Endodermal cell (in vitro differentiated cells): ENCODE measurements at regions not wholly inside any gene's neighbourhood (a gene's known extent, or its start where the extent isn't known, plus 50 kb on each side); places are given as distances from the start of the nearest gene placed in this dataset.
"Not testable (repeated sequence)": the region's sequence is repeated elsewhere in the genome, so short reads cannot be mapped to it uniquely, and the experiment has no call there.

ENCODE experiments used
- DNase-seq: peaks from one replicate; pipeline ENCODE4 v3.0.0-alpha.2; 2017
- H3K27ac ChIP-seq: 2 replicates; pipeline ENCODE4 v1.5.1; 2013; ENCODE audit warnings: mild to moderate bottlenecking, low read depth, low read length, moderate library complexity
- H3K27me3 ChIP-seq: 2 replicates; pipeline ENCODE4 v1.6.1; 2013; ENCODE audit warnings: mild to moderate bottlenecking, low read length, moderate library complexity; ENCODE audit not compliant: insufficient read depth, control insufficient read depth, poor library complexity, severe bottlenecking
- H3K36me3 ChIP-seq: 2 replicates; pipeline ENCODE4 v1.7.0; 2013; ENCODE audit warnings: mild to moderate bottlenecking, low read length, moderate library complexity; ENCODE audit not compliant: control insufficient read depth, insufficient read depth
- H3K4me1 ChIP-seq: one replicate; pipeline ENCODE4 v1.7.0; 2013; ENCODE audit warnings: low read length; ENCODE audit not compliant: control insufficient read depth, insufficient read depth
- H3K4me3 ChIP-seq: 2 replicates; pipeline ENCODE4 v1.5.1; 2013; ENCODE audit warnings: mild to moderate bottlenecking, low read length, moderate library complexity
- H3K9ac ChIP-seq: 2 replicates; pipeline ENCODE4 v1.6.1; 2013; ENCODE audit warnings: mild to moderate bottlenecking, low read length, moderate library complexity; ENCODE audit not compliant: poor library complexity, severe bottlenecking; ENCODE audit errors: extremely low read depth
- H3K9me3 ChIP-seq: 2 replicates; pipeline ENCODE4 v1.6.1; 2013; ENCODE audit warnings: mild to moderate bottlenecking, low read length, moderate library complexity; ENCODE audit not compliant: control insufficient read depth
- H3K27ac Mint-ChIP-seq: 2 replicates; pipeline ENCODE4 v1.8.0; 2020; ENCODE audit warnings: mixed read lengths
- H3K27me3 Mint-ChIP-seq: 2 replicates; pipeline ENCODE4 v1.8.0; 2021; ENCODE audit warnings: mild to moderate bottlenecking, mixed read lengths; ENCODE audit not compliant: insufficient read depth
- H3K36me3 Mint-ChIP-seq: 2 replicates; pipeline ENCODE4 v1.8.0; 2020; ENCODE audit warnings: low read depth, mixed read lengths
- H3K4me1 Mint-ChIP-seq: 2 replicates; pipeline ENCODE4 v1.8.0; 2020; ENCODE audit warnings: mixed read lengths
- H3K4me3 Mint-ChIP-seq: 2 replicates; pipeline ENCODE4 v1.8.0; 2020; ENCODE audit warnings: mild to moderate bottlenecking, moderate library complexity, mixed read lengths
- H3K9me3 Mint-ChIP-seq: 2 replicates; pipeline ENCODE4 v1.8.0; 2020; ENCODE audit warnings: mild to moderate bottlenecking, mixed read lengths
- CTCF ChIP-seq: fragments of 200-600 bp; sonication (generic); conservative IDR thresholded peaks from 2 replicates; pipeline ENCODE4 v1.5.0; 2021; ENCODE audit warnings: antibody characterized with exemption, mild to moderate bottlenecking
- WGBS, 2 experiments: methylation state at CpG; one replicate each; pipeline versions ENCODE4 v1.1.5 to v1.1.7; 2013; ENCODE audit warnings: missing lambda C conversion rate in 2 of 2, mixed read lengths in 1 of 2; ENCODE audit not compliant: insufficient coverage in 1 of 2, insufficient read length in 1 of 2; 5-methylcytosine and 5-hydroxymethylcytosine counted together

GRCh38 chr15:84400820-84401219, 165.2 kb downstream of the GOLGA6L4 start:
- Mint-ChIP-seq H3K9me3 (peaks cover 3% of the 10 kb centered on the region), H3K36me3 (no peaks in the 10 kb centered on the region), H3K27me3 (peaks cover 11% of the 10 kb centered on the region), H3K4me1 (no peaks in the 10 kb centered on the region), H3K27ac (no peak overlapping the region), H3K4me3 (no peak overlapping the region)
- no peaks in the 10 kb centered on the region for H3K9me3 ChIP-seq
- peak; percentile 44 for DNase-seq
- 67 to 83% methylated on average over 2 to 5 of the region's 5 CpGs for WGBS, 2 experiments
- H3K27ac ChIP-seq = no peak overlapping the region
- no peaks in the 10 kb centered on the region for H3K27me3 ChIP-seq
- H3K9ac ChIP-seq = no peak overlapping the region
- TF ChIP-seq CTCF = peak; percentile 34
- no peaks in the 10 kb centered on the region for H3K4me1 ChIP-seq
- H3K4me3 ChIP-seq = no peak overlapping the region
- H3K36me3 ChIP-seq = no peaks in the 10 kb centered on the region

- H3K9me3 Mint-ChIP-seq, H3K4me1 Mint-ChIP-seq, H3K4me3 Mint-ChIP-seq, H3K36me3 ChIP-seq, H3K9me3 ChIP-seq, H3K4me3 ChIP-seq, H3K4me1 ChIP-seq, H3K27ac Mint-ChIP-seq, H3K36me3 Mint-ChIP-seq, H3K9ac ChIP-seq, H3K27me3 ChIP-seq, H3K27ac ChIP-seq: not testable (repeated sequence)
- WGBS, 2 experiments = 80% methylated on average over 1 to 4 of the region's 5 CpGs
- peaks cover 11% of the 10 kb centered on the region for H3K27me3 Mint-ChIP-seq
- peak; percentile 9 for DNase-seq
Measured at GRCh38 chr15:84401461-84401860, 165.9 kb downstream of the GOLGA6L4 start.

- H3K27me3 ChIP-seq, H3K36me3 ChIP-seq, H3K9me3 ChIP-seq, H3K4me3 Mint-ChIP-seq, H3K27ac Mint-ChIP-seq, H3K9ac ChIP-seq, H3K4me1 ChIP-seq, H3K9me3 Mint-ChIP-seq, H3K36me3 Mint-ChIP-seq, H3K4me1 Mint-ChIP-seq, H3K4me3 ChIP-seq, H3K27ac ChIP-seq: not testable (repeated sequence)
- peaks cover 11% of the 10 kb centered on the region for H3K27me3 Mint-ChIP-seq
- DNase-seq = peak; percentile 16
- WGBS, 2 experiments = 88% methylated on average over 5 to 12 of the region's 14 CpGs
Measured at GRCh38 chr15:84401891-84402840, 166.6 kb downstream of the GOLGA6L4 start.

- peak; percentile 15 for DNase-seq
- no peaks in the 10 kb centered on the region for H3K4me1 Mint-ChIP-seq
- no peak overlapping the region for H3K27ac ChIP-seq
Measured at GRCh38 chr15:84402856-84403608, 167.5 kb downstream of the GOLGA6L4 start.

GRCh38 chr15:84409357-84409756, 173.8 kb downstream of the GOLGA6L4 start:
- H3K9me3 Mint-ChIP-seq, H3K36me3 Mint-ChIP-seq, H3K4me3 ChIP-seq, H3K27ac Mint-ChIP-seq, H3K4me1 Mint-ChIP-seq, H3K27me3 ChIP-seq, H3K9me3 ChIP-seq, H3K27ac ChIP-seq, H3K27me3 Mint-ChIP-seq, H3K4me1 ChIP-seq, DNase-seq, H3K9ac ChIP-seq, H3K36me3 ChIP-seq, H3K4me3 Mint-ChIP-seq: not testable (repeated sequence)
- WGBS, 2 experiments = 80% methylated on average over 2 of the region's 4 CpGs; no CpG with 5 or more reads in 1 of the 2 experiments

More at GRCh38 chr15:84402856-84403608, 167.5 kb downstream of the GOLGA6L4 start:
- Histone ChIP-seq H3K4me3 (no peak overlapping the region), H3K36me3 (no peaks in the 10 kb centered on the region), H3K27me3 (no peaks in the 10 kb centered on the region), H3K9ac (no peak overlapping the region), H3K4me1 (no peaks in the 10 kb centered on the region), H3K9me3 (no peaks in the 10 kb centered on the region)
- no peak for TF ChIP-seq CTCF
- WGBS, 2 experiments = 82 to 87% methylated on average over 11 to 21 of the region's 21 CpGs
- H3K36me3 Mint-ChIP-seq = no peaks in the 10 kb centered on the region
- peaks cover 3% of the 10 kb centered on the region for H3K9me3 Mint-ChIP-seq
- H3K4me3 Mint-ChIP-seq = no peak overlapping the region
- H3K27ac Mint-ChIP-seq = no peak overlapping the region
- peaks cover 5% of the 10 kb centered on the region for H3K27me3 Mint-ChIP-seq
